DOHH2 (cell line): ENCODE measurements at regions not wholly inside any gene's neighbourhood (a gene's known extent, or its start where the extent isn't known, plus 50 kb on each side); places are given as distances from the start of the nearest gene placed in this dataset.

Experiments
- H3F3A ChIP-seq: fragments of 200-600 bp; sonication (generic), shearing (Covaris generic); 2 replicates; pipeline ENCODE4 v1.6.0; 2016; ENCODE audit warnings: antibody characterized with exemption, mild to moderate bottlenecking; ENCODE audit not compliant: control insufficient read depth, insufficient read depth
- H3K27ac ChIP-seq: fragments of 200-600 bp; sonication (generic); 2 replicates; pipeline ENCODE4 v1.5.1; 2014; ENCODE audit warnings: low read depth, mild to moderate bottlenecking, low read length, moderate library complexity
- H3K27me3 ChIP-seq: fragments of 200-600 bp; sonication (generic); 2 replicates; pipeline ENCODE4 v1.6.1; 2014; ENCODE audit warnings: mild to moderate bottlenecking, low read length, mixed read lengths; ENCODE audit not compliant: control insufficient read depth
- H3K36me3 ChIP-seq: fragments of 200-600 bp; sonication (generic); 2 replicates; pipeline ENCODE4 v1.6.1; 2014; ENCODE audit warnings: mild to moderate bottlenecking, low read length, moderate library complexity, mixed read lengths; ENCODE audit not compliant: control insufficient read depth
- H3K4me1 ChIP-seq: fragments of 200-600 bp; sonication (generic); 2 replicates; pipeline ENCODE4 v1.6.1; 2014; ENCODE audit warnings: mild to moderate bottlenecking, low read length, mixed read lengths; ENCODE audit not compliant: control insufficient read depth
- H3K4me2 ChIP-seq: fragments of 200-600 bp; sonication (generic); 2 replicates; pipeline ENCODE4 v1.6.0; 2014; ENCODE audit warnings: mild to moderate bottlenecking, low read length, moderate library complexity
- H3K4me3 ChIP-seq: fragments of 200-600 bp; sonication (generic); 2 replicates; pipeline ENCODE4 v1.5.1; 2014; ENCODE audit warnings: mild to moderate bottlenecking, low read length, mixed read lengths
- H3K79me2 ChIP-seq: fragments of 200-600 bp; sonication (generic); 2 replicates; pipeline ENCODE4 v1.6.1; 2014; ENCODE audit warnings: mild to moderate bottlenecking, low read length, mixed read lengths; ENCODE audit not compliant: control insufficient read depth
- H3K9me2 ChIP-seq: fragments of 200-600 bp; sonication (generic); replicated peaks from 2 replicates; pipeline ENCODE4 v1.6.1; 2014; ENCODE audit warnings: mild to moderate bottlenecking, low read length, mixed read lengths; ENCODE audit not compliant: control insufficient read depth
- H3K9me3 ChIP-seq: fragments of 200-600 bp; sonication (generic); 2 replicates; pipeline ENCODE4 v1.6.1; 2014; ENCODE audit warnings: antibody characterized with exemption, low read length, mixed read lengths; ENCODE audit not compliant: control insufficient read depth, insufficient read depth
- H4K20me1 ChIP-seq: fragments of 200-600 bp; sonication (generic); 2 replicates; pipeline ENCODE4 v1.6.0; 2014; ENCODE audit warnings: low read depth, mild to moderate bottlenecking, antibody characterized with exemption, low read length, moderate library complexity; ENCODE audit not compliant: control insufficient read depth, insufficient read depth
- CTCF ChIP-seq: fragments of 200-600 bp; sonication (generic); IDR thresholded peaks from one replicate; pipeline ENCODE4 v1.5.1; 2014; ENCODE audit warnings: antibody characterized with exemption, mild to moderate bottlenecking, low read depth, low read length; ENCODE audit not compliant: poor library complexity, severe bottlenecking
- EZH2phosphoT487 ChIP-seq: fragments of 200-600 bp; sonication (generic); IDR thresholded peaks from 2 replicates; pipeline ENCODE4 v1.6.1; 2017; ENCODE audit warnings: borderline replicate concordance, mild to moderate bottlenecking, antibody characterized with exemption, low read length, moderate library complexity, mixed read lengths

GRCh38 chr9:117787746-117788145 lies 83.5 kb downstream of the TLR4 start:
- H3K9me2 ChIP-seq: no peaks in the 10 kb centered on the region
- H3K9me3 ChIP-seq: peaks cover 2% of the 10 kb centered on the region; the same call in 1 of the 2 replicates
- H3K4me2 ChIP-seq: no peak overlapping the region
- H3K4me1 ChIP-seq: no peaks in the 10 kb centered on the region
- no peaks in the 10 kb centered on the region for H3K79me2 ChIP-seq
- TF ChIP-seq CTCF: no peak
- TF ChIP-seq EZH2phosphoT487: no peak
- H3K36me3 ChIP-seq: no peaks in the 10 kb centered on the region
- no peaks in the 10 kb centered on the region for H3F3A ChIP-seq
- H3K27me3 ChIP-seq: no peaks in the 10 kb centered on the region
- H4K20me1 ChIP-seq: no peaks in the 10 kb centered on the region
- no peak overlapping the region for H3K4me3 ChIP-seq
- H3K27ac ChIP-seq: no peak overlapping the region

GRCh38 chr9:117795271-117795670 lies 91.1 kb downstream of the TLR4 start:
- Histone ChIP-seq H3F3A (no peaks in the 10 kb centered on the region), H3K79me2 (no peaks in the 10 kb centered on the region), H3K4me2 (no peak overlapping the region), H3K9me2 (no peaks in the 10 kb centered on the region), H3K4me1 (no peaks in the 10 kb centered on the region), H3K4me3 (no peak overlapping the region), H3K27me3 (peaks cover under 1% of the 10 kb centered on the region; the same call in 1 of the 2 replicates), H3K27ac (no peak overlapping the region), H4K20me1 (no peaks in the 10 kb centered on the region), H3K36me3 (no peaks in the 10 kb centered on the region), H3K9me3 (peaks cover 2% of the 10 kb centered on the region; the same call in 1 of the 2 replicates)
- TF ChIP-seq CTCF (no peak), EZH2phosphoT487 (no peak)

- Histone ChIP-seq H3F3A (no peaks in the 10 kb centered on the region), H3K27ac (no peak overlapping the region), H3K9me2 (no peaks in the 10 kb centered on the region), H3K79me2 (no peaks in the 10 kb centered on the region), H3K36me3 (no peaks in the 10 kb centered on the region), H3K27me3 (peaks cover 2% of the 10 kb centered on the region; the same call in 1 of the 2 replicates), H3K9me3 (no peaks in the 10 kb centered on the region), H3K4me3 (no peak overlapping the region), H3K4me1 (no peaks in the 10 kb centered on the region), H4K20me1 (no peaks in the 10 kb centered on the region), H3K4me2 (no peak overlapping the region)
- TF ChIP-seq CTCF: no peak
- TF ChIP-seq EZH2phosphoT487: no peak
These were observed 92.5 kb downstream of the TLR4 start for GRCh38 chr9:117796681-117797080.
